Kidney (tissue), 13 donors: ENCODE measurements at regions not wholly inside any gene's neighbourhood (a gene's known extent, or its start where the extent isn't known, plus 50 kb on each side); places are given as distances from the start of the nearest gene placed in this dataset.

Source experiments
- DNase-seq, 5 donors: peaks; one replicate each; pipeline ENCODE4 v3.0.0-alpha.2; 2013 to 2020
- FAIRE-seq: peaks from 2 replicates; lab custom pipeline; 2012; peaks lifted over from hg19 to GRCh38; lab: Jason Lieb, UNC
- H3K27ac ChIP-seq, 2 donors: one replicate each; pipeline ENCODE4 v1.7.0; 2013; ENCODE audit warnings: low read depth in 2 of 2, low read length in 2 of 2, inconsistent platforms in 1 of 2
- H3K27me3 ChIP-seq: one replicate; pipeline ENCODE4 v1.7.1; 2013; ENCODE audit warnings: low read length, inconsistent platforms; ENCODE audit not compliant: control insufficient read depth, insufficient read depth
- H3K36me3 ChIP-seq, 3 donors: one replicate each; pipeline versions ENCODE4 v1.7.0 to v1.7.1; 2013; ENCODE audit warnings: low read length in 3 of 3, control low read depth in 1 of 3, inconsistent platforms in 1 of 3; ENCODE audit not compliant: insufficient read depth in 3 of 3, control insufficient read depth in 2 of 3
- H3K4me1 ChIP-seq, 3 donors: one replicate each; pipeline versions ENCODE4 v1.7.0 to v1.7.1; 2013; ENCODE audit warnings: low read length in 3 of 3, inconsistent platforms in 1 of 3, low read depth in 1 of 3; ENCODE audit not compliant: control insufficient read depth in 2 of 3, insufficient read depth in 2 of 3
- H3K4me3 ChIP-seq, 3 donors: one replicate each; pipeline versions ENCODE4 v1.7.0 to v1.8.1; 2013; ENCODE audit warnings: low read length in 3 of 3, control low read depth in 1 of 3, inconsistent platforms in 1 of 3
- H3K9ac ChIP-seq, 3 donors: one replicate each; pipeline versions ENCODE4 v1.7.0 to v1.7.1; 2013; ENCODE audit warnings: low read length in 3 of 3, control low read depth in 1 of 3, inconsistent platforms in 1 of 3
- H3K9me3 ChIP-seq, 3 donors: one replicate each; pipeline versions ENCODE4 v1.7.0 to v1.7.1; 2013; ENCODE audit warnings: low read length in 3 of 3, control low read depth in 1 of 3, inconsistent platforms in 1 of 3; ENCODE audit not compliant: control insufficient read depth in 2 of 3, insufficient read depth in 1 of 3
- intact Hi-C: fragments of 100-400 bp; cut with DNase I; formaldehyde crosslinking; loops from one replicate; pipeline ENCODE4 v1.11.1; 2022
- TF ChIP-seq, protein P1 (sequence below): IDR thresholded peaks from 3 replicates; pipeline ENCODE4 v1.5.1; 2012; ENCODE audit warnings: mild to moderate bottlenecking, moderate library complexity, borderline replicate concordance; ENCODE audit not compliant: insufficient read depth; ENCODE audit errors: extremely low read depth
- donor health status: control.
- donor health status: control.
- donor health status: control.
- donor health status: control.
- donor health status: control.
- donor health status: DM: yes; HTN: yes; CAD: no.
- donor health status: Normal renal cell carcinoma (clear cell type).

DNA sequence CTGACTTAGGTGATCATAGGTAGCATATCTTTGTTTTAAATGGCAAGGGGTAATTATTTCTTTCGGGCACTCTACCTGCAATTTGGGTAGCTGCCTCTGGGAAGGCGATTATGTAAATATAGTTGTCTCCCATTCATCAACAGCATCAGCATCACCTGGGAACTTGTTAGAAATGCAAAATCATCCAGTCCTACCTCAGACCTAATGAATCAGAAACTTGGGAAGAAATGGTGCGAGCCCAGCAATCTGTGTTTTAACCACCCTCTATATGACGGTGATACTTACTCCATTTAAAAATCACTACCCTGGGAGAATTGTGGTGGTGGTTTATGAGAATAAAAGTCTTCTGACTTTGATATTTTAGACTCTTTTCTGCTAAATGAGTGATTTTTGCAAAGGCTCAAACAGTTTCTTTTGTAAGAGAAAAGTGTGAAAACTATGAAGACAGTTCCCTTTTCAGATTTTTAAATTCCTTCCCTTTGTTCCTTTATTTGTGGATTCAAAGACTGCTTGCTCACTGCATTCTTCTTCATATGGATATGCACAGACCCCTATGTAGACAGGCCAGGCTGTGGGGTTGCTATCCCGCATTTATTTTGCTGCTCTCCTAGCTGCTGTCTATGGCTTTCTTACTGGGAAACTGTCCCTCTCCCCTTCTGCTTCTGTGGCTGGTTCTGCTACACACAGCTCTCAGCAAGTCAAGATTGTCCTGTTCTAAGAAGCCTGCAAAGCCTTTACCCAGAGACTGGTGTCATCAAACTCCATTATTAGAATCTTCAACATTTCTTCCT, 365.3 kb downstream of the RNF144B start:
- intact Hi-C loops: no loop called here
- no peak overlapping the region for H3K27ac ChIP-seq
- no peaks in the 10 kb centered on the region for H3K27me3 ChIP-seq

DNA sequence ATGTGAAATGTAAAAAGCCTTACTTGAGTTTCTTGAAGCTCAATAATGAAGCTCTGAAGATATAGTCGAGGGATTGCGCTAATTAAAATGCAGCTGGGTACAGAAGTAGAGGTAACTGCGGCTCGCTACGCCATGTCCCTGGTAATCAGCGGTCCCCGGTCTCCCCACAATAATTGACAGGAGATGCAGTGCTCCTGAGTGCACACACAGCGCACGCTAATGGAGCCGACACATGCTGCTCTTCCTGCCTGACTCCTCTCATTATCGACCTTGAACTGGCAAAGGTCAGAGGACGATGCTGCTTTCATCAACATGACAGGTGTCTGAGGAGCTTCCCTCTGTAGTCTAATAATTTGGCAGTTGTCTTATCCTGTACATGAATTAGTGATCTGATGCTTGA, 365.9 kb downstream of the RNF144B start:
- no peaks in the 10 kb centered on the region for H3K27me3 ChIP-seq
- no peak for DNase-seq
- TF ChIP-seq, protein P1, sequence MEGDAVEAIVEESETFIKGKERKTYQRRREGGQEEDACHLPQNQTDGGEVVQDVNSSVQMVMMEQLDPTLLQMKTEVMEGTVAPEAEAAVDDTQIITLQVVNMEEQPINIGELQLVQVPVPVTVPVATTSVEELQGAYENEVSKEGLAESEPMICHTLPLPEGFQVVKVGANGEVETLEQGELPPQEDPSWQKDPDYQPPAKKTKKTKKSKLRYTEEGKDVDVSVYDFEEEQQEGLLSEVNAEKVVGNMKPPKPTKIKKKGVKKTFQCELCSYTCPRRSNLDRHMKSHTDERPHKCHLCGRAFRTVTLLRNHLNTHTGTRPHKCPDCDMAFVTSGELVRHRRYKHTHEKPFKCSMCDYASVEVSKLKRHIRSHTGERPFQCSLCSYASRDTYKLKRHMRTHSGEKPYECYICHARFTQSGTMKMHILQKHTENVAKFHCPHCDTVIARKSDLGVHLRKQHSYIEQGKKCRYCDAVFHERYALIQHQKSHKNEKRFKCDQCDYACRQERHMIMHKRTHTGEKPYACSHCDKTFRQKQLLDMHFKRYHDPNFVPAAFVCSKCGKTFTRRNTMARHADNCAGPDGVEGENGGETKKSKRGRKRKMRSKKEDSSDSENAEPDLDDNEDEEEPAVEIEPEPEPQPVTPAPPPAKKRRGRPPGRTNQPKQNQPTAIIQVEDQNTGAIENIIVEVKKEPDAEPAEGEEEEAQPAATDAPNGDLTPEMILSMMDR: no peak
- H3K36me3 ChIP-seq: no peaks in the 10 kb centered on the region
- H3K9me3 ChIP-seq: no peaks in the 10 kb centered on the region
- no peak for FAIRE-seq
- H3K4me1 ChIP-seq: no peaks in the 10 kb centered on the region
- intact Hi-C loops: no loop called here
- no peak overlapping the region for H3K27ac ChIP-seq
- H3K9ac ChIP-seq: no peak overlapping the region
- H3K4me3 ChIP-seq: no peak overlapping the region

More for the DNA sequence above, 365.3 kb downstream of the RNF144B start:
- TF ChIP-seq, protein P1: no peak
- Histone ChIP-seq H3K9me3 (no peaks in the 10 kb centered on the region), H3K9ac (no peak overlapping the region), H3K4me3 (no peak overlapping the region), H3K4me1 (no peaks in the 10 kb centered on the region), H3K36me3 (no peaks in the 10 kb centered on the region)
- FAIRE-seq (no peak), DNase-seq (no peak)

DNA sequence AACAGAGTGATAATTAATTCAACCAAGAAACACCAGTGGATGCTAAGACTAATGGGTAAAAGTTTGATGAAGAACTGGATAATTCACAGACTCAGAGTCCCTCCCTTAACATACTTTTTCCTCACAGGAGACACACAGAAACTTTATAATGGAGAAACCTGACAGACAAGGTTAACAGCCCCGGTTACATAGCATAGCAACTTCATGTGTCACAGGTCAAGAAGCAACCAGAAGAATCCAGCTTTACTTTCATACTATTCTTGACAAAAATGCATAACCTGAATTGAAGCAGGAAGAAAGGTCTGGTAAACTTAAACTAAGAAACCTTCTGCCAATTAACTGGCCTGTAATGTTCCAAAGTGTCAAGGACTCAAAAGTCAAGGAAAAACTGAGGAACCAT, 375.9 kb downstream of the RNF144B start:
- TF ChIP-seq, protein P1: no peak
- Histone ChIP-seq H3K9me3 (no peaks in the 10 kb centered on the region), H3K27ac (no peak overlapping the region), H3K36me3 (no peaks in the 10 kb centered on the region), H3K9ac (no peak overlapping the region), H3K4me3 (no peak overlapping the region), H3K27me3 (no peaks in the 10 kb centered on the region), H3K4me1 (no peaks in the 10 kb centered on the region)
- FAIRE-seq (no peak), DNase-seq (no peak)
- intact Hi-C loops: no loop called here
